ENCODE measurements at regions not wholly inside any gene's neighbourhood (a gene's known extent, or its start where the extent isn't known, plus 50 kb on each side); places are given as distances from the start of the nearest gene placed in this dataset.

DNA sequence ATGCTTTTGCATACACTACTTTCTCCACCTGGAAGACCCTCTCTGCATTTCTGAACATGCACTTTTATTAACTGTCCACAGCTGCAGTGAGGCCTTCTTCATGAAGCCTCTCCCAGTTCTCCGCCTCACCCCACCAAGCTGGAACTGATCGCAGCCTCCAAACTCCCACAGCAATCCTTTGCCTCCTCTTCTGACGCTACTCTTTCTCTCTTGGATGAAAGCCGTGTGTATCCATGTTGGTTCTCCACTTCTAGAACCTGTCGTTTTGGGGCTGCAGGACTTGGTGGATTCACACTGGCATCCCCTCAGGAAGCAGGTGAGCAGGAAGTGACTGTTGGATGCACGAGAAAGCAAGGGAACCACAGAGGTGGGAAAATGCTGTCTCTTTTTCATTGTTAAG, 288.6 kb downstream of the MYCN start:
- H4K91ac ChIP-seq (ENCODE audit: insufficient read depth, low read depth, low read length) = no peak overlapping the region
- H3K9me1 ChIP-seq (ENCODE audit: insufficient read depth, low read length) = no peaks in the 10 kb centered on the region
- H3K23ac ChIP-seq (ENCODE audit: low read depth, low read length) = no peak overlapping the region
- no peak for DNase-seq
- no peak overlapping the region for H3K27ac ChIP-seq (ENCODE audit: insufficient read depth, low read length)
- H3K4me2 ChIP-seq (ENCODE audit: low read depth, low read length) = no peak overlapping the region
- H4K5ac ChIP-seq (ENCODE audit: low read depth, low read length) = no peak overlapping the region
- H2BK20ac ChIP-seq (ENCODE audit: low read depth, low read length) = no peak overlapping the region
- no peak overlapping the region for H2BK120ac ChIP-seq (ENCODE audit: low read depth, low read length)
- no peak overlapping the region for H3K9ac ChIP-seq (ENCODE audit: low read depth, low read length)
- H3K56ac ChIP-seq (ENCODE audit: extremely low read depth, insufficient read depth, low read length) = no peak overlapping the region
- no peak overlapping the region for H2AFZ ChIP-seq (replicated peaks; ENCODE audit: low read length, poor library complexity)
- no peak overlapping the region for H3K18ac ChIP-seq (ENCODE audit: low read depth, low read length)
- POLR2A ChIA-PET (ENCODE audit: unreplicated experiment) = no interaction called here
- WGBS, 2 experiments (ENCODE audit: extremely low coverage in 2 of 2, insufficient read length in 1 of 2) = no CpG with 5 or more reads among the region's 6 CpGs
- peaks cover 24% of the 10 kb centered on the region for H3K9me3 ChIP-seq (ENCODE audit: control insufficient read depth, insufficient read depth, low read length)
- CTCF ChIA-PET = no interaction called here
- no peak overlapping the region for H2BK5ac ChIP-seq (ENCODE audit: low read depth, low read length, poor library complexity, severe bottlenecking)
- no peaks in the 10 kb centered on the region for H3K4me1 ChIP-seq (ENCODE audit: control insufficient read depth, insufficient read depth, low read length)
- no peak overlapping the region for H4K8ac ChIP-seq (ENCODE audit: low read depth in 2 of 2, low read length in 2 of 2)
- H2BK15ac ChIP-seq (ENCODE audit: low read depth, low read length) = no peak overlapping the region
- no peak overlapping the region for H3K4me3 ChIP-seq (ENCODE audit: insufficient read depth, low read depth, low read length)
- intact Hi-C loops (cut with micrococcal nuclease) = no loop called here
- H3K36me3 ChIP-seq (ENCODE audit: control insufficient read depth, insufficient read depth, low read length) = no peaks in the 10 kb centered on the region
- dilution Hi-C loops (cut with HindIII; ENCODE audit: low sequenced_read_pairs, unreplicated experiment) = no loop called here
- in situ Hi-C loops (cut with MboI; ENCODE audit: low sequenced_read_pairs) = no loop called here
- no peaks in the 10 kb centered on the region for H4K20me1 ChIP-seq (ENCODE audit: insufficient read depth, low read length)
- TF ChIP-seq MAFK (IDR thresholded peaks at IDR 0.05; ENCODE audit: low read depth, low read length) (no peak), MAZ (IDR thresholded peaks at IDR 0.05; ENCODE audit: borderline replicate concordance, low read depth, low read length) (no peak), CEBPB (IDR thresholded peaks at IDR 0.05; ENCODE audit: low read depth, low read length) (no peak)
- H3K27me3 ChIP-seq (ENCODE audit: control insufficient read depth, insufficient read depth, low read length) = no peaks in the 10 kb centered on the region
- no peak overlapping the region for H2AK9ac ChIP-seq (replicated peaks; ENCODE audit: low read depth, low read length, poor library complexity)
- no peaks in the 10 kb centered on the region for H3K79me1 ChIP-seq (ENCODE audit: low read depth in 1 of 2, low read length in 2 of 2)
- H3K4ac ChIP-seq (ENCODE audit: low read depth, low read length) = no peak overlapping the region
- H2AK5ac ChIP-seq (ENCODE audit: low read depth, low read length) = no peak overlapping the region
- no TSS peak for BruUV-seq (replicated peaks)
- H3K14ac ChIP-seq (replicated peaks; ENCODE audit: low read depth, low read length) = no peak overlapping the region
- ATAC-seq (ENCODE audit: low read depth) = no peak

Measured in IMR-90 (cell line).